HEK293T (cell line): ENCODE measurements at regions not wholly inside any gene's neighbourhood (a gene's known extent, or its start where the extent isn't known, plus 50 kb on each side); places are given as distances from the start of the nearest gene placed in this dataset.

Experiments
- ARNT ChIP-seq: fragments of 450-650 bp; IDR thresholded peaks from 2 replicates; pipeline ENCODE4 v1.6.1; 2017; ENCODE audit warnings: mild to moderate bottlenecking
- BHLHE40 ChIP-seq: fragments of 450-650 bp; IDR thresholded peaks from 2 replicates; pipeline ENCODE4 v1.6.1; 2016; ENCODE audit warnings: mild to moderate bottlenecking, moderate library complexity, borderline replicate concordance
- CTBP1 ChIP-seq: fragments of 450-650 bp; IDR thresholded peaks from 2 replicates; pipeline ENCODE4 v1.6.1; 2016; ENCODE audit warnings: borderline replicate concordance
- ELF4 ChIP-seq: fragments of 450-650 bp; IDR thresholded peaks from 2 replicates; pipeline ENCODE4 v1.6.1; 2017; ENCODE audit warnings: antibody characterized with exemption
- FOXK2 ChIP-seq: fragments of 450-650 bp; IDR thresholded peaks from 2 replicates; pipeline ENCODE4 v1.6.1; 2016; ENCODE audit warnings: mild to moderate bottlenecking
- FOXM1 ChIP-seq: fragments of 450-650 bp; IDR thresholded peaks from 2 replicates; pipeline ENCODE4 v1.6.1; 2017; ENCODE audit warnings: mild to moderate bottlenecking, borderline replicate concordance
- HDGF ChIP-seq: fragments of 450-650 bp; IDR thresholded peaks from 2 replicates; pipeline ENCODE4 v1.6.1; 2017; ENCODE audit warnings: antibody characterized with exemption, borderline replicate concordance
- L3MBTL2 ChIP-seq: fragments of 450-650 bp; conservative IDR thresholded peaks from 2 replicates; pipeline ENCODE4 v1.6.1; 2016; ENCODE audit warnings: mild to moderate bottlenecking
- LEF1 ChIP-seq: fragments of 450-650 bp; IDR thresholded peaks from 2 replicates; pipeline ENCODE4 v1.6.1; 2017; ENCODE audit warnings: mild to moderate bottlenecking, borderline replicate concordance
- PKNOX1 ChIP-seq: fragments of 450-650 bp; IDR thresholded peaks from 2 replicates; pipeline ENCODE4 v1.6.1; 2016
- SP1 ChIP-seq: fragments of 450-650 bp; IDR thresholded peaks from 2 replicates; pipeline ENCODE4 v1.6.1; 2017
- SUZ12 ChIP-seq: fragments of 450-650 bp; IDR thresholded peaks from 2 replicates; pipeline ENCODE4 v1.6.1; 2016; ENCODE audit warnings: mild to moderate bottlenecking
- TARDBP ChIP-seq: fragments of 450-650 bp; IDR thresholded peaks from 2 replicates; pipeline ENCODE4 v1.6.1; 2016

DNA sequence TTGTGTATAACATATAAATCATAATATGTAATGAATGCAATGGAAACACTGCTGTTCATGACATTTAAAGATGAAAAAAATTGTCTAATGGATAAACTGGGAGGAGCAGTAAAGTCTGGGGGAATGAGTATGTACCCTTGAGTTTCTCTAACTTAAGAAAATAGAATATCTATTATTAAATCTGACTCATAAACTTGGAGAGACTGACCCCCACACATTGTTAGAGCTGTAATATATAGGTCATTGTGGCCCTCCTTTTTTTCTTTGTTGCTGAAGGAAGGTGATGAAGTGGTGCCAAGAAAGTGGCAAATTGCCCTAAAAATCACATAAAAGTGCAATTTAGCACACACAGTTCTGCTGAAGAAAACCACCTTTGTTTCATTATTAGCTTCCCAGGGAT, 389.8 kb upstream of the RARB start:
- TF ChIP-seq LEF1: no peak
- TF ChIP-seq PKNOX1: no peak
- no peak for TF ChIP-seq L3MBTL2
- TF ChIP-seq FOXM1: no peak
- no peak for TF ChIP-seq TARDBP
- TF ChIP-seq SUZ12: no peak
- no peak for TF ChIP-seq SP1
- TF ChIP-seq FOXK2: no peak
- TF ChIP-seq ELF4: no peak
- TF ChIP-seq CTBP1: no peak
- no peak for TF ChIP-seq ARNT
- TF ChIP-seq BHLHE40: no peak
- TF ChIP-seq HDGF: no peak
